HFFc6 (cell line): ENCODE measurements at regions not wholly inside any gene's neighbourhood (a gene's known extent, or its start where the extent isn't known, plus 50 kb on each side); places are given as distances from the start of the nearest gene placed in this dataset.
A peak's percentile ranks its signal among the peaks of the same experiment; 100 is the strongest.

Source experiments
- DNase-seq: peaks from one replicate; pipeline ENCODE4 v3.0.0-alpha.2; 2018
- H3K27ac Mint-ChIP-seq: 2 replicates; pipeline ENCODE4 v1.8.0; 2020; ENCODE audit warnings: mild to moderate bottlenecking, mixed read lengths
- H3K27me3 Mint-ChIP-seq: 2 replicates; pipeline ENCODE4 v1.8.0; 2021; ENCODE audit warnings: mild to moderate bottlenecking, moderate library complexity, mixed read lengths; ENCODE audit not compliant: insufficient read depth
- H3K36me3 Mint-ChIP-seq: 2 replicates; pipeline ENCODE4 v1.8.0; 2021; ENCODE audit warnings: low read depth, mixed read lengths
- H3K4me1 Mint-ChIP-seq: 2 replicates; pipeline ENCODE4 v1.8.0; 2020; ENCODE audit warnings: low read depth, mixed read lengths
- H3K4me3 Mint-ChIP-seq: 2 replicates; pipeline ENCODE4 v1.8.0; 2020; ENCODE audit warnings: mild to moderate bottlenecking, moderate library complexity, mixed read lengths
- H3K9me3 Mint-ChIP-seq: 2 replicates; pipeline ENCODE4 v1.8.0; 2020; ENCODE audit warnings: mild to moderate bottlenecking, mixed read lengths
- CTCF ChIP-seq: fragments of 200-600 bp; sonication (generic); IDR thresholded peaks from 2 replicates; pipeline ENCODE4 v1.5.0; 2021; ENCODE audit warnings: antibody characterized with exemption, mild to moderate bottlenecking

GRCh38 chr6:40937491-40937890 is 101.5 kb downstream of the UNC5CL start:
- Mint-ChIP-seq H3K9me3 (no peaks in the 10 kb centered on the region), H3K27me3 (no peaks in the 10 kb centered on the region; the same call in 1 of the 2 replicates), H3K4me1 (peaks cover 52% of the 10 kb centered on the region), H3K27ac (peak overlapping the region; percentile 85), H3K36me3 (0 out of 2 replicates have a peak, but pooled peaks cover 14% of the 10 kb centered on the region), H3K4me3 (peak overlapping the region; percentile 72)
- TF ChIP-seq CTCF = no peak
- DNase-seq = peak; percentile 27

GRCh38 chr6:40936818-40937251 is 102.2 kb downstream of the UNC5CL start:
- no peaks in the 10 kb centered on the region; the same call in 1 of the 2 replicates for H3K27me3 Mint-ChIP-seq
- 0 out of 2 replicates have a peak, but pooled peaks cover 13% of the 10 kb centered on the region for H3K36me3 Mint-ChIP-seq
- TF ChIP-seq CTCF = no peak
- H3K27ac Mint-ChIP-seq = peak overlapping the region; percentile 85
- peak; percentile 88 for DNase-seq
- H3K9me3 Mint-ChIP-seq = no peaks in the 10 kb centered on the region
- peaks cover 52% of the 10 kb centered on the region for H3K4me1 Mint-ChIP-seq
- H3K4me3 Mint-ChIP-seq = peak overlapping the region; percentile 72

GRCh38 chr6:40933864-40934263 is 105.2 kb downstream of the UNC5CL start:
- no peak for TF ChIP-seq CTCF
- no peak for DNase-seq
- Mint-ChIP-seq H3K9me3 (no peaks in the 10 kb centered on the region), H3K27me3 (no peaks in the 10 kb centered on the region; the same call in 1 of the 2 replicates), H3K4me3 (no peak overlapping the region), H3K36me3 (0 out of 2 replicates have a peak, but pooled peaks cover 5% of the 10 kb centered on the region), H3K27ac (peak overlapping the region; percentile 39; the same call in 1 of the 2 replicates), H3K4me1 (peaks cover 52% of the 10 kb centered on the region)

- no peak for DNase-seq
- Mint-ChIP-seq H3K27me3 (no peaks in the 10 kb centered on the region; the same call in 1 of the 2 replicates), H3K9me3 (no peaks in the 10 kb centered on the region), H3K36me3 (0 out of 2 replicates have a peak, but pooled peaks cover 5% of the 10 kb centered on the region), H3K4me3 (no peak overlapping the region), H3K4me1 (peaks cover 48% of the 10 kb centered on the region), H3K27ac (no peak overlapping the region; the same call in 1 of the 2 replicates)
- no peak for TF ChIP-seq CTCF
Measured at GRCh38 chr6:40932953-40933352, 106.1 kb downstream of the UNC5CL start.

GRCh38 chr6:40932366-40932765 is 106.7 kb downstream of the UNC5CL start:
- Mint-ChIP-seq H3K36me3 (0 out of 2 replicates have a peak, but pooled peaks cover 5% of the 10 kb centered on the region), H3K27ac (no peak overlapping the region; the same call in 1 of the 2 replicates), H3K4me3 (no peak overlapping the region), H3K27me3 (no peaks in the 10 kb centered on the region; the same call in 1 of the 2 replicates), H3K4me1 (peaks cover 42% of the 10 kb centered on the region), H3K9me3 (no peaks in the 10 kb centered on the region)
- TF ChIP-seq CTCF = no peak
- peak; percentile 30 for DNase-seq
